Stimulated activated CD8-positive, alpha-beta memory T cell treated with anti-CD3 and anti-CD28 coated beads, Interleukin-4, amount 100 ng/mL, for 48 hours (primary cell): ENCODE measurements at regions not wholly inside any gene's neighbourhood (a gene's known extent, or its start where the extent isn't known, plus 50 kb on each side); places are given as distances from the start of the nearest gene placed in this dataset.
"Not testable (repeated sequence)": the region's sequence is repeated elsewhere in the genome, so short reads cannot be mapped to it uniquely, and the experiment has no call there.

Experiments used
- DNase-seq: peaks from one replicate; pipeline ENCODE4 v3.0.0-alpha.2; 2020

DNA sequence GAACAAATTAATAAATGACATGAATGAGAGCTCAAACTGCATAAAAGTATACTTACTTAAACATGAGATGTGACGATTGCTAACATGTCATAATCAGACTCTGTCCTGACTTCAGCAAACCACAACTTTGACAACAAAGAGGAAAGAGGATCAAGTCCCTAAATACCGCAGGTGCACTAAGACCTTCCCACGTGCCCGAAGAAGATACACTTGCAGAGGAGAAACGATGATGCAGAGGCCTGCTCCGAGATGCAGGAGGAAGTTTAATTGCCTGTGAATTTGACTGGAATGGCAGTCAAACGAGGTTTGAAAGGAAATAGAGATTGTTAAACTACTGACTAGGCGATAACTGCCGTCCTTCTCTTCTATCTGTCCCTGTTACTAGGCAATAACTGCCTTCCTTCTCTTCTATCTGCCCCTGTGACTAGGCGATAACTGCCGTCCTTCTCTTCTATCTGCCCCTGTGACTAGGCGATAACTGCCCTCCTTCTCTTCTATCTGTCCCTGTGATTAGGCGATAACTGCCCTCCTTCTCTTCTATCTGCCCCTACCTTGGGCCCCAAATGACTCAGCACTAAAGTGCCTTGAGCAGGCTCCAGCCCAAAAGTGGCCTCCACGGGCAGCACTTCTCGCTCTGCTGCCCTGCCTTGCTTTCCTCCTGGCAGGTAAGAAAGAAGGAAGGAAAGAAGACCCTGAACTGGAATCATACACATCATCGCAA lies 2226.0 kb upstream of the DEFB115 start:
- not testable (repeated sequence) for DNase-seq

DNA sequence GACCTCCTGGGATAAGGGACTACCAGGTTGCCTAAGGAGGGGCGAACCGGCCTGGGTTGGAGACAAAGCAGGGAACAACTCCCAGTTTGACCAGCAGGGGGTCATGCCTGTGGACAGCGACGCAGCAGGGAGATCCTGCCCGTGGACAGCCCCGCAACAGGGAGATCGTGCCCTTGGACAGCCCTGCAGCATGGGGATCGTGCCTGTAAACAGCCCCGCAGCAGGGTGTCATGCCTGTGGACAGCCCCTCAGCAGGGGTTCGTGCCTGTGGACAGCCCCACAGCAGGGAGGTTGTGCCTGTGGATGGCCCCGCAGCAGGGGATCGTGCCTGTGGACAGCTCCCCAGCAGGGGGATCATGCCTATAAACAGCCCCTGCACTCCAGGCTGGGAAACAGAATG lies 2213.2 kb upstream of the DEFB115 start:
- DNase-seq: not testable (repeated sequence)

DNA sequence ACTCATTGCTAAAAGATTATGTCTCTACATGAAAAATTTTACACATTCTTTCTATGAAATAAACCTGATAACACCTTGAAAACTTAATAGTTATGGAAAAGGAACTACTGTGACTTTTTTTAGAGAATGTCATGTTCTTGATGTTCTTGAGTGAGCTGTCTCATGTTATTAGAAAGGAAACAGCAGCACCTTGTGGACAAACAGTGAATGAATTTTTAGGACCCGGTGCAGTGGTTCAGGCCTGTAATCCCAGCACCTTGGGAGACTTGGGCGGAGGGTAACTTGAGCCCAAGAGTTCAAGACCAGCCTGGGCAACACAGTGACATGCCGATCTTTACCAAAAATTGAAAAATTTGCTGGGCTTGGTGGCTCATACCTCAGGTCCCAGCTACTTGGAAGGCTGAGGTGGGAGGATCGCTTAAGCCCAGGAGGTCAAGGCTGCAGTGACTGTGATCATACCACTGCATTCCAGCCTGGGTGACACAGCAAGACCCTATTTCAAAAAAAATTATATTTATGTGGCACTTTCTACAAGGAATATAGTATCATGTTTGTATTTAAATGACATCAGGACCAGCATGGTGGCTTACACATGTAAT lies 2207.4 kb upstream of the DEFB115 start:
- DNase-seq: not testable (repeated sequence)

DNA sequence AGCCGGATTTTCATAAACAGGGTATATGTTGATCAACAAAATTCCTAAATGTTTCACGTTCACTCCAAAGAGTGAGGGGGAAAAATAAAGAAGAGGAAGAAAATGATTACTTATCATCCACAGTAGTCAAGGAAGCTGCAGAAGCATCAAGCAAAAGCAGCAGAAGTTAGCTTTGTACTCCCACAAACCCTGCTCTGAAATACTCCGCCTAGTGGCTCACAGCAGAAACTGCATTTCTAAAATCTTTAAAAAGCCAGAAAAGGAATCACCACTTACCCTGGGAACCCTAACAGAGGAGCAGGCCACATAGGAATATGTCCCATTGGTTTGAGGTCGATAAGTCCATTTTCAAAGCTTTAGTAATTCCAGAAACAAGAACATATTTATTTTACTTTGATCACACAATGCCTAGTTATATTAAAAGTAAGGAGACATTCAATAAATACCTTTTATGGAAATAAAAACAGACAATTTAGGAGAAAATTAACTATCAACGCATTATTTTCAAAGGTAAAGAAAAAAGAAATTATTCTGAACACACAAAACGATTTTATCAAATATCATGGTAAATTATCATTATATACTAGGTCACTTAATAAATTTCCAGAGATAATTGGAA lies 2199.5 kb upstream of the DEFB115 start:
- DNase-seq: not testable (repeated sequence)

DNA sequence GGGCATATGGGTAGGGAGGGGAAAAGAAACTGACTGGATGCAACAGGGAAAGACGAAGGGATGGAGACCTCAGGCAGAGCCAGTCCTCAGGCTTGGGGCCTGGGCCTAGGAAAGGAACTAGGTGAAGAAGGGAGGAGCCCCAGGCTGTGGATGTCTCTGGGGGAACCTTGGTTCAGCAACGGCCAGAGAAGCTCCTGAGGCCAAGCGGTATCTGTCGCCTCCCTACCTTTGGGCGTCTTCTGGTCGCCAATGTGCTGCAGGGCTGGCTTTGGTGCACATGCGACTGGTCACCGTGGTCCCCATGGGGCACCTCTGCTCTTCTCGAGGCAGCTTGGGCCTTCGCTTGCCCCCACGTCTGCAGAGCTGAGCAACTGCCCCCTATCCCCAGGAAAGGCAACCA lies 2195.0 kb upstream of the DEFB115 start:
- DNase-seq: not testable (repeated sequence)

DNA sequence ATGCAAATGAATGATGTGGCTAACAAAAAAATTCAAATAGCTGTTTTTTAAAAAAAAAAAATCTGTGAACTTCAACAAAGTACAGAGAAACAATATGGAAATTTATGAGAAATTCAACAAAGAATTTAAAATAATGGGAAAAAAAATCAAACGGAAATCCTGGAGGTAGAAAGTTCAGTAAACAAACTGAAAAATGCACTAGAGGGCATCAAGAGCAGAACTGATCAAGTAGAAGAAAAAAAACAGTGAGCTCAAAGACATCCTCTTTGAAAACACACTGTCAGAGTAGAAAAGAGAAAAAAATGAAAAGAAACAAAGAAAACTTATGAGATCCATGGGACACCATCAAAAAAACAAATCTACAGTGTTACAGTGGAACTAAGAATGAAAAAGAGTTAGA lies 2191.1 kb upstream of the DEFB115 start:
- not testable (repeated sequence) for DNase-seq

DNA sequence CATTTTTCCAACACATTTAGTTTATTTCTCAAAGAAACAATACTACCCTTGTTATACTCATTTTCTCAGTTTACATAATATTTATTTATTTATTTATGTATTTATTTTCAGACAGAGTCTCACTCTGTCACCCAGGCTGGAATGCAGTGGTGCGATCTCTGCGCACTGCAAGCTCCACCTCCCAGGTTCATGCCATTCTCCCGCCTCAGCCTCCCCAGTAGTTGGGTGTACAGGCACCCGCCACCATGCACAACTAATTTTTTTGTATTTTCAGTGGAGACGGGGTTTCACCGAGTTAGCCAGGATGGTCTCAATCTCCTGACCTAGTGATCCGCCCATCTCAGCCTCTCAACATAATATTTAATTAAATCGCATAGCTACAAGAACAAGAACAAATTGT lies 2183.8 kb upstream of the DEFB115 start:
- DNase-seq: not testable (repeated sequence)

DNA sequence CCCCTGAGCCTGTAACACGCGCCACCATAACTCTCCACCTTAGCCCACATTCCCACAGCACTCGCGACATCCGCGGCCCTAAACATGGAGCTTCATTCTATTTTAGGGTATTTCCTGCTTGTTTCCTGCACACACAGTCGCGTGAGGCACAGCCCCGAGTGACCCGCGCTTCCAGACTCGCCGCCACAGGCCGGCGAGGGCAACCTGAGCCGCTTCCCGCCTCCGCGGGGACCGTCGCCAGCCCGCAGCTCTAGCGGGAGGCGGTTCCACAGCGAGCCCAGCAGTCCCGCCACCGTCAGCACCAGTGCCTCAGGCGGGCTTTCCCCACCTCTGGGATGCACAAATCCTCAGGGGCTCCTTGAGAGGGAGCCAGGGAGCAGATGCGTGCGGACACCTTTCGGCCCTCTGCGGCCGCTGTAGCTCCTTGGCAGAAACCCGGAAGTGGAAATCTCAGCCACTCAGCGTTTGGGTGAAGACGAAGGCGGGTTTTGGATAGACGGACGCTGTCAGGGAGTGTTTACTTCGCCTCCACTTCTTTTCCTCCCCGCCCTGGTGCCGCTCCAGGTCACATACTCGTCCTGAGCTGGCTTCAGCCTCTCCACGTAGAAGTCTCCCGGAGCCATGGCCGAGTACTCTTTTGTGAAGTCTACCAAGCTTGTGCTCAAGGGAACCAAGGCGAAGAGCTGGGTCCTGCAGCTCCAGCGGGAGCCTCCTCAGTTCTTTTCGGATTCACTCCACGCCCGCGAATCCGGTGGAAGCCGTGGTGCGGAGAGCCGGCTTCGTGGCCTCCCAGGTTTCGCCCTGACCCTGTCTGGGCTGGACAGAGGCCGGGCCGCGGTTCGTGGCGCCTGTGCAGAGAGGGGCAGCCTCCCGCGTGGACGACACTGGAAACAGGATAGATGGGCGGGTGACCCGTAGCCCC lies 2177.4 kb upstream of the DEFB115 start:
- DNase-seq: peak; percentile 40

DNA sequence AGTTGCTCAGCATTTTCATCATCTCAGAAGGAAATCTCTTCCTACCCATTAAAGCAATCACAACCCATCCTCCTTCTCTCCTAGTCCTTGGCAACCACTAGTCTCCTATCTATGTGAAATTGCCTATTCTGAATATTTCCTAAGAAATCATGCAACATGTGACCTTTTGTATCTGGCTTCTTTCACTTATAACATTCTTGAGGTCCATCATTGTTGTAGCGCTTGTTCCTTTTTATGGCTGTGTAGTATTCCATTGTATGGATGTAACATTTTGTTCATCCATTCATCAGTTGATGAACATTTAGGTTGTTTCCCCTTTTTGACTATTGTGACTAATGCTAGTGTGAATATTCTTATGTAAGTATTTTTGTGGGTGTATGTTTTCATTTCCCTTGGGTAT lies 2175.8 kb upstream of the DEFB115 start:
- not testable (repeated sequence) for DNase-seq

DNA sequence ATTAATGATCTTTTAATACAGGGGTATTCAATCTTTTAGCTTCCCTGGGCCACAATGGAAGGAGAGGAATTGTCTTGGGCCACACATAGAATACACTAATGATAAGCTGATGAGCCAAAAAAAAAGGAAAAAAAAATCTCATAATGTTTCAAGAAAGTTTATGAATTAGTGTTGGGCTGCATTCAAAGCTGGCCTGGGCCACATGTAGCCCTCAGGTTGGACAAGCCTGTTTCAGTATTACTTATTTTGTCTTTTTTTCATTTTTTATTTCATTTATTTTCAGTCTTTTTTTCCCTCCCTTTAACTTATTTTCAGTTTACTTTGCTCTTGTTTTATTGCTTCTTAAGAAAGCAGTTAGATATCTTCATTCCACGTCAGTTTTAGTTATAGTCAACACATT lies 2171.8 kb upstream of the DEFB115 start:
- DNase-seq: no peak

DNA sequence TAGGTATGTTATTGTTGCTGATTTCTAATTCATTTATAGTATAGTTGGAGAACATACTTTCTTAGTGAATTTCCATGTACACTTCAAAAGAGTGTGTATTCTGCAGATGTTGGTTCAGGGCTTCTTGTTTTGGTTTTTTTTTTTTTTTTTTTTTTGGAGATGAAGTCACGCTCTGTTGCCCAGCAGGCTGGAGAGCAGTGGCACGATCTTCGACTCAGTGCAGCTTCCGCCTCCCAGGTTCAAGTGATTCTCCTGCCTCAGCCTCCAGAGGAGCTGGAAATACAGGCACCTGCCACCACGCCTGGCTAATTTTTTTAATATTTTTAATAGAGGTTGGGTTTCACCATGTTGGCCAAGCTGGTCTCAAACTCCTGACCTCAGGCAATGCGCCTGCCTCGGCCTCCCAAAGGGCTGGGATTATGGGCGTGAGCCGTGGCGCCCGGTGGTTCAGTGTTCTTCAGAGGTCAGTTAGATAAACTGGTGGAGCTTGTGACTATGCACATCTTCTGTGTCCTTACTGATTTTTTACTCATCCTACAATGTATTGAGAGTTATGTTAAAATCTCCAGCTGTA lies 2171.2 kb upstream of the DEFB115 start:
- DNase-seq: not testable (repeated sequence)

DNA sequence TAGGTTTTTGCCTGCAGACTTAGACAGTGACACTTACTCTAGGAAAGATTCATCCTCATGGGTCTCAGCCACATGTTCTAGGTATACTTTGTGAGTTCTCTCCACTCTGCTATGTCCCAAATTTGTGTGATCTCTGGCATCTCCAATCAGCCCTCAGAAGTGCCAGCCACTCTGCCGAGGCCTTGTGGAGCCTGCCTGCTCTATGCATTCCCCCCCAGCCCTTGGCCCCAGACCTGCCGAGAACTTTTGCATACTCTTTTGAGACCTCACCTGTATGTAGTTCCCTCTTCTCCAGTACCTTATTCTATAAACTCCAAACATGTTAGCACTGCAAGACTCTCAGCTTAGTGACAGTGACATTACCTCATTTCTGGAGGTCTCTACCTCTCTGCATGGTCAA lies 2170.5 kb upstream of the DEFB115 start:
- DNase-seq: no peak

DNA sequence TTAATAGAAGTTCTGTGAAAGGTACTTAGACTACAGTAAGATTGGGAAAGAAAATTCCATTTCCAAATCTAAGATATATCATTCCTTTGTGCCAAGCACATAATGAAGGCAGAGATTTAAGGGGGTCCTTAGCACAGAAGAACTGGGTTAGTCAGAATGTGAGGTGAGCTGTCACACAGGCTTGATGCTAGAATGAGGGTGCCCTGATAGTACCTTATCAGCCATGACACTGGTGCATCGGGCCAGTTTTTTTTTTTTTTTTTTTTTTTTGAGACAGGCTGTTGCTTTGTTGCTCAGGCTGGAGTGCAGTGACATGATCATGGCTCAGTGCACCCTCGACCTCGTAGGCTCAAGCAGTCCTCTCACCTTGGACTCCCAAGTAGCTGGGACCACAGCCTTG lies 2169.6 kb upstream of the DEFB115 start:
- not testable (repeated sequence) for DNase-seq

DNA sequence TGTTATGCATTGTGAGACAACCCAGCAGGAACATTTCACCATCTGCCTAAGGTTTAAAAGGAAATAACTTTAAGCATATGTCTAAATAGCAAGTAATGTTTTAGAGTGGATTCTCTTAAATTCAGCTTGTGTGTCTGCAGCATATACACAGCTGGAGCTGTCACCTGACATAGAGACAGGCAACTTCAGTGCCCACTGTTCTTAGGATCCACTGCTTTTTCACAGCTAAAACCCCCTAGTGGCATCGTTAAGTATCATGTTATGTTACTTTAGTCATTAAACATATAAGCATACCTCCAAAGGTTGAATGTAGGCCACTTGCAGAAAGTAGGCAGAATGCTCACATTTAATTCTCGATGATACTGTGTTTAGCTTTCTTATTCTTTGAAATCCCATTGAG lies 2169.0 kb upstream of the DEFB115 start:
- DNase-seq: not testable (repeated sequence)

DNA sequence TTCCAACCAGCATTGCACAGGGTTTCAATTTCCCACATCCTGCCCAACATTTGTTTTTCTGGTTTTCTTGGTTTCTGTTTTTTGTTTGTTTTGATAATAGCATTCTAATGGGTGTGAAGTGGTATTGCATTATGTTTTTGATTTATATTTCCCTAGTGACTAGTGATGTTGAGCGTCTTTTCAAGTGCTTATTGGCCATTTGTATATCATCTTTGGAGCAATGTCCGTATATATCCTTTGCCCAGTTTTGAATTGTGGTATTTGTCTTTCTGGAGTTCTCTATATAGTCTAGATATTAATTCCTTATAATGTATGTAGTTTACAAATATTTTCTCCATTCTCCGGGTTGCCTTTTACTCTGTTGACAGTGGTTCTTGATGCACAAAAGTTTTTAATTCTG lies 2168.1 kb upstream of the DEFB115 start:
- DNase-seq: not testable (repeated sequence)

DNA sequence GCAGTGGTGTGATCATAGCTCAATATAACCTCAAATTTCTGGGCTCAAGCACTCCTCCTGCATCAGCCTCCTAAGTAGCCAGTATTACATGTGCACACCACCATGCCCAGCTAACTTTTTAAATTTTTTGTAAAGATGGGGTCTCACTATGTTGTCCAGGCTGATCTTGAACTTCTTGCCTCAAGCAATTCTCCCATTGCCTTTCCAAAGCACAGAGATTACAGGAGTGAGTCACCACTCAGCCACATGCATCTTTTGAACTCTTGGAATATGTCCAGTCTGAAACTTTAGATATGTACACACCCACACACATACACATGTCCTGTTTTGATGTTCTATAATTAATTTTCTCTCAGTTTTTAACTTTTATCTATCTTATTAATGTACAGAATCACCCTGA lies 2163.5 kb upstream of the DEFB115 start:
- not testable (repeated sequence) for DNase-seq

DNA sequence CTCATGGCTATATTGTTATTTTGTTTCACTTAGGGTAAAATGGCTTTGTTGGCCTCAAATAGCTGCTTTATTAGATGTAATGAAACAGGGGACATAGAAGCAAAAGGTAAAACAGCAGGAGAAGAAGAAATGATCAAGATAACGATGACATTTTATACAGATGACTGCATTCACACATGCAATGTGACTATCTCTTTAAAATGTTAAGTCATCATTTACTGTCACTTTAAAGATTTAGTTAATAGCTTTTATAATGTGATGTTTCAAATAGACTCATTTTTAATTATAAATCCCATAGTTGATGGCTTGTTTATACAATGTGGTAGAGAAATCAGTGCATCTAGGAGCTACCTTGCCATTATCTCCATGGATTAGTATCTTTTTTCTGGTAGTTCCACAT lies 2160.8 kb upstream of the DEFB115 start:
- DNase-seq: not testable (repeated sequence)

DNA sequence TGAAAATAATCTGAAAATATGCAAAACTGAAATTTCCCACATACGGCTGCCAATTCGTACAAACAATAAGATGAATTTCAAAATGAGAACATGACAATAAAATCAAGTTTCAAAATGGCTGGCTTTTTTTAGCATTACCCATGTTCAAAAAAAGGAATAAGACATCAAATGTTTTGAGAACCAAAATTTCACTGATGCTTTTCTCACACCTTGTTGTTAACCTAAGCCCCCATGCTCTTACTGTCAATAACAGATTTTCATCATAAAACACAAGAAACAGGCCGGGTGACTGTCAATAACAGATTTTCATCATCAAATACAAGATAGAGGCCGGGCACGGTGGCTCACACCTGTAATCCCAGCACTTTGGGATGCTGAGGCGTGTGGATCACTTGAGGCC lies 2149.6 kb upstream of the DEFB115 start:
- DNase-seq: not testable (repeated sequence)

DNA sequence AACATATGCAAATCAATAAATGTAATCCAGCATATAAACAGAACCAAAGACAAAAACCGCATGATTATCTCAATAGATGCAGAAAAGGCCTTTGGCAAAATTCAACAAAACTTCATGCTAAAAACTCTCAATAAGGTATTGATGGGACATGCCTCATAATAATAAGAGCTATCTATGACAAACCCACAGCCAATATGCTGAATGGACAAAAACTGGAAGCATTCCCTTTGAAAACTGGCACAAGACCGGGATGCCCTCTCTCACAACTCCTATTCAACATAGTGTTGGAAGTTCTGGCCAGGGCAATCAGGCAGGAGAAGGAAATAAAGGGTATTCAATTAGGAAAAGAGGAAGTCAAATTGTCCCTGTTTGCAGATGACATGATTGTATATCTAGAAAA lies 2148.1 kb upstream of the DEFB115 start:
- not testable (repeated sequence) for DNase-seq

DNA sequence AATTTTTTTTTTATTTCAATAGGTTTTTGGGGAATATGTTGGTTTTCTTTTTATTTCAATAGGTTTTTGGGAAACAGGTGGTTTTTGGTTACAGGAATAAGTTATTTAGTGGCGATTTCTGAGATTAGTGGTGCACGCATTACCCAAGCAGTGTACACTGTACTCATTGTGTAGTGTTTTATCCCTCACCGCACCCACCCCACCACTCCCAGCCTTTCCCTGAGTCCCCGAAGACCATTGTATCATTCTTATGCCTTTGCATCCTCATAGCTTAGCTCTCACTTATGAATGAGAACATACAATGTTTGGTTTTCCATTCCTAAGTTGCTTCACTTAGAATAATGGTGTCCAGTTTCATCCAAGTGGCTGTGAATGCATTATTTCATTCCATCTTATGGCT lies 2142.4 kb upstream of the DEFB115 start:
- not testable (repeated sequence) for DNase-seq

DNA sequence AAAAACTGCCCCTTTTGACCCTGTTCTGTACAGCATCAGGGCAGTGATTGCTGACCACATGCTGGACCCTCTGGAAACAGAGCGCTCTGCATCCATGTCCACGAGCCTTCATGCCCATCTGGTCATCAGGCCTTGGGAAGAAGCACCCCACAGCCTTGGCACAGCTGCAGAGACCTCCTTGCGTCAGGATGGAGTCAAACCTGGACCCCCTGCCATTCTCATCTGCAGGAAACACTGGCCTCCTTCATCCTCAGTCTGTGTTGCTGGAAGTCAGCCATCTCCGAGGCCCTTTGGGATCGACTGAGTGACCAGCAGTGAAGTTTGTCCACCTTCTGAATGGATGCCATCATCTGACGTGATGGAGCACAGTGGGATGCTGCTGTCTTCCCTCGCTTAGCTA lies 2138.3 kb upstream of the DEFB115 start:
- no peak for DNase-seq

DNA sequence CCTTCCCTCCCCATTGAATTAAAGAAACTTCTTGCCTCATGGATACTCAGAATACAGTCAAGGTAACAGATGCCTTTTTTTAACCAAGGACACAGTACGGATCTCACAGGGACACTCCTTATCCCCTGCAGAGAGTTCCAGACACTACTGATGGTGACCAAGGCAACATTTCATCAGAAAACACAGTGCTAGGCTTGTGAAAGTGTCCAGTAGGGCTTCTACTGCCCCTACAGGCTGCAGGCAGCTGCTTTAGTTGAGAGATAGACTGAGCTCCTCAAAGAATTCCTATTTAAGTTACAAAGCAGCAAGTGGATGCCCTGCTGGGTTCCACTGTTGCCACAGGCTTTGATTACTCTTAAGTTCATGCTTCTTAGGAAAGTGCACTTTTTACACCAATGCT lies 2137.8 kb upstream of the DEFB115 start:
- not testable (repeated sequence) for DNase-seq

DNA sequence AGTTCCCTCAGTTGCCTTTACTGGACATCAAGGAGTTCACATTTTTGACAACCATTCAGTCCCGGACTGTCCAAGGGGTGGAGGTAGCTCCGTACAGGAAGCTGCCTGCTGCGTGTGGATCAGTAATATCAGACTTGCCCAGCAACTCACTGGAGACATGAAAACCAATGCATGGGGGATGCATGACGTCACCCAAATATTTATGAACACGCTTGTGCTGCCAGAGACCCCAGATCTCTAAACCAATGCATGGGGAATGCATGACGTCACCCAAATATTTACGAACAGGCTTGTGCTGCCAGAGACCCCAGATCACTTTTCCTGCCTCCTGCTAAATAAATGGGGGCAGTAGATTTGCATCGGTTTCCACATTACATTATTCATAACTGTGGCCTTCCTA lies 2137.4 kb upstream of the DEFB115 start:
- DNase-seq: not testable (repeated sequence)
